ENCODE measurements at regions not wholly inside any gene's neighbourhood (a gene's known extent, or its start where the extent isn't known, plus 50 kb on each side); places are given as distances from the start of the nearest gene placed in this dataset.

GRCh38 chr13:65035302-65035701 lies 2194.8 kb downstream of the PCDH9 start:
- no peak for DNase-seq (ENCODE audit: low spot score)

DNA sequence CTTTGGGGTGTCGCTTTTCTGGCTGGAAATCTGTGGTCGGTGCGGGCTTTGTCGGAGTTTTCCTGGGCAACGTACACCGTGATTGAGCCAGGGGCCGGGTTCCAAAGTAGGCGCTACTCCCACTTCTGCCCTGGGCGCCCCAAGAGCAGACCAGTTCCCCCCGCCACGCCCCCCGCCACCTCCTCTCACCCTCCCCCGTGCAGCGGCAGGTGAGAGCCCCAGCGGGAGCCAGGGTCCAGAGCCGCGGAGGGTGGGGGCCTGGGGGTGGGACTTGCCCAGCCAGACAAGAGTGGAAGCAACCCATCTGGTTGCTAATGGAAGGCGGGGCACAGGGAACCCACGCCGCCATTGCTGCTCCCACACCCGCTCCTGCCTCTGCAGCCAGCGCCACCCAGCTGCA lies 2195.9 kb downstream of the PCDH9 start:
- DNase-seq (ENCODE audit: low spot score), result peak; percentile 4

DNA sequence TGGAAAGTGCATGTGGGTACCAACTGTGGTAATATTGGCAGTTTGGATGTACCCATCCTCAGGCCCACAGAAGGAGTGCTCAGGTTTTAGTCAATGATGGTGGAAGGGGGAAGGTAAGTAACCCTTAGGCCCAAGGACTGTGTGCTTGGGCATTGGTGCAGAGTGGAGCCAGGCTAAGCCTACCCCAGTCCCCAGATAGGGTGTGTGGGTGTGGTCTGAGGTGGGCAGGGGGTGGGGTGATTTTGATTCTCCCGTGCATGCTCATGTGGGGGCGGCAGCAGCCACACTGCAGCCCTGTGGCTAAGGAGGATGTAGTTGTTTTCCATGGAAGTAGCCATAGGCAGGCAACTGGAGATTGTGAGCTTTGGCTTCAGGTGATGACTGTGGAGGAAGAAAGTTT lies 2197.3 kb downstream of the PCDH9 start:
- DNase-seq (ENCODE audit: low spot score), result no peak

DNA sequence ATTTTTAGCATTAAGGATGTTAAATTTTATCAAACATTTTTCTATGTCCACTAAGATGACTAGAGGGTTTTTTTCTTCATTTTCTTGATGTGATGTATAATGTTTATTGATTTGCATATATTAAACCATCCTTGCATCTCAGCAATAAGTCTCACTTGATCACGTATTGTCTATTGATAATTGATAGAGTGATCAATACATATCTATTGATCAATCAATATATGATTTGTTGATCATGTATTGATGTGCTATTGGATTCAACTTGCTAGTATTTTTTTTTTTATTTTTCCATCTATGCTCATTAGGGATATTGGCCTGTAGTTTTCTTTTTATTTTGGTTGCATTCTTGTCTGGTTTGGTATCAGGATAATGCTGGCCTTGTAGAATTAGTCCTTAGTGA lies 2202.0 kb downstream of the PCDH9 start:
- no peak for DNase-seq (ENCODE audit: low spot score)

DNA sequence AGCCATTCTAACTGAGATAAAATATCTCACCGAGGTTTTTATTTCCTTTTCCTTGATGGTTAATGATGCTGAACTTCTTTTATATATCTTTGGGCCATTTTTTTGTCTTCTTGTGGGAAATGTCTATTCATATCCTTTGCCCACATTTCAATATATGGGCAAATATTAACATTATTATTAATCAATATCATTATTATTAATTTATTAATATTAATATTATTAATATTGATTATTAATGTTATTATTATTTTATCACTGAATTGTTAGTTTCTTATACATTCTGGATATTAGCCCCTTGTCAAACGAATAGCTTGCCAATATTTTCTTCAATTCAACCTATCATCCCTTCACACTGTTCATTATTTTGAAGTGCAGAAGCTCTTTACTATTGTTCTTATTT lies 2203.6 kb downstream of the PCDH9 start:
- no peak for DNase-seq (ENCODE audit: low spot score)

DNA sequence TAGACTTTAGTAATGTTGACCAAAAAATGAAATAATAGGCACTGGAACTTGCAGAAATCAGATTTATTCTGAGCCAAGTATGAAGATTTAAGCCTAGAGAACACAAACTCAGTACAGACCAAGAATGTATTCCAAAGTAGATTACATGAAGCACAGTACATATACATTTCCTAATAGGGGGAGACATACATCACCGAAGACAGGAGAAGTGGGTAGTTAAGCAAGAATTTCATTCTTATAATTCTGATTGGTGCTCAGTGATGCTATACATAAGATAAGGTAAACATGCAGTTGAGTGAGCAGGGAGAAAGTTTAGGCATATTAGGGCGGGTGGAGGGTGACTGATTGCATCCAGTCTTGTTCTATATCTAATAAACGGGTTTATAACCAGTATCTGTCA lies 2218.8 kb downstream of the PCDH9 start:
- DNase-seq (ENCODE audit: low spot score), result no peak

DNA sequence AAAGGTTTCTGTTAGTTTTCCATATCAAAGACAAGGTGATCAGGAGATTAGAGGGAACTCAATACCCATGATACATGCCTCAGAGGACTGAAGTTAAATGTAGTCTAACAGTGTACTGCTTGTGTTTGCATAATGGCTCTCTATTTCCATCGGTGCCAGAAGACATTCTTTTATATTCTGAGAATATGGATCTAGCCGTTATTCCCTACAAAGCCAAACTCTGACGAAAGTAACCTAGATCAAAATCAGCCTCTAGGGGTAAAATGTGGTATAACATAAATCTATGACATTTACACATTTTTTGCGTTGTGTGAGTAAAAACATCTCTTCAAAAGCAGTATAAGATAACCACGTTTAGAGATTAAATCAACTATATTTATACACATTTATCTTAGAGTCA lies 2232.7 kb downstream of the PCDH9 start:
- no peak for DNase-seq (ENCODE audit: low spot score)

- no peak for DNase-seq (ENCODE audit: low spot score)
These were observed 2236.5 kb downstream of the PCDH9 start for GRCh38 chr13:64993514-64994164.

DNA sequence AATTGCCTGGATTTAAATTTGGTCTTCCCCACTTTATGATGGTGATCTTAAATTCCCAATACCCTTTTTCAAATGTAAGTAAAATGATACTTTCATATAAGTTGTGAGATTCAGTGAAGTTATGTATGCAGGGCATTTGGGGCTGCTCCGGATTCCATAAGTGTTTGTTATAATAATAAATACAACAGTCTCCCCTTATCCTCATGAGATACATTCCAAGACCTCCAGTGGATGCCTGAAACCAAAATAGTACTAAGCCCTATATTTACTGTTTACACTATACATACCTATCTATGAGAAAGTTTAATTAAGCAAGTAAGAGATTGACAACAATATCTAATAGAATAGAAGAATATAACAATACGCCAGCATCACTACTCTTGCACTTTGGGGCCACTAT lies 2237.8 kb downstream of the PCDH9 start:
- no peak for DNase-seq (ENCODE audit: low spot score)

DNA sequence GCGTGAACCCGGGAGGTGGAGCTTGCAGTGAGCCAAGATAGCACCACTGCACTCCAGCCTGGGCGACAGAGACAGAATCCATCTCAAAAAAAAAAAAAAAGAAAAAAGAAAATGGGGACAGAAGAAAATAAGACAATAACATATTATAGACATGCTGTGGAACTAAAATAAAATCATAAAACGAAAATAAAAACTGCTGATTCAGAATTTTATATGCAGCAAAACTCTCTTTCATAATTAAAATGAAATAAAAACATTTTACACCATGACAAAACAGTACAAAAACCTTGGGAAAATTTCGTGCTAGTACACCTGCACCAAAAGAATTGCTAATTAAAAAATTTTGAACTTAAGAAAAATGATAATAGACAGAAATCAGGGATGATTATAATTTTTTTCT lies 2245.1 kb downstream of the PCDH9 start:
- DNase-seq (ENCODE audit: low spot score), result no peak

- DNase-seq (ENCODE audit: low spot score), result no peak
These were observed 2267.7 kb downstream of the PCDH9 start for GRCh38 chr13:64962404-64962803.

GRCh38 chr13:64959276-64959675 lies 2270.9 kb downstream of the PCDH9 start:
- no peak for DNase-seq (ENCODE audit: low spot score)

GRCh38 chr13:64958106-64958505 lies 2272.0 kb downstream of the PCDH9 start:
- DNase-seq (ENCODE audit: low spot score), result no peak

GRCh38 chr13:64938660-64939059 lies 2291.5 kb downstream of the PCDH9 start:
- no peak for DNase-seq (ENCODE audit: low spot score)

GRCh38 chr13:64937302-64937701 lies 2292.8 kb downstream of the PCDH9 start:
- DNase-seq (ENCODE audit: low spot score), result no peak

DNA sequence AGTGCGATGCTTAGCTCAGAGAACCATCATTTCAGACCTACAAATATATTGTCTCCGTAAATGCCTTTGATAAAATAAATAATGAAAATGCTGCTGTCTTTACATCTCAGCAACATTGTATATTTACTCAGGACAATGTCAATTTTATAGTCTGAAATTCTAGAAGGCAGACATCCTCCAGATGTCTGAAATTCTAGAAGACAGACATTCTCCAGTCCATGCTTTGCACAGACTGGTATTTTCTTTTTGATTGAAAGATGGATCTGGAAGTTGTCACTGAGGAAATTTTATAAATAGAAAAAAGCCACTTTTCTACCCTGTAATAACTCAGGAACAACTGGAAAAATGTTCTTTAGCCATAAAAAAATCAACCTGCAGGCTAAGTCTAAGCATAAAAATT lies 2293.3 kb downstream of the PCDH9 start:
- no peak for DNase-seq (ENCODE audit: low spot score)

GRCh38 chr13:64935441-64935840 lies 2294.7 kb downstream of the PCDH9 start:
- DNase-seq (ENCODE audit: low spot score), result no peak

- no peak for DNase-seq (ENCODE audit: low spot score)
These were observed 2295.4 kb downstream of the PCDH9 start for GRCh38 chr13:64934569-64935362.

GRCh38 chr13:64930636-64931035 lies 2299.5 kb downstream of the PCDH9 start:
- DNase-seq (ENCODE audit: low spot score), result no peak

- peak; percentile 43 for DNase-seq (ENCODE audit: low spot score)
These were observed 2301.2 kb downstream of the PCDH9 start for GRCh38 chr13:64928696-64929499.

DNA sequence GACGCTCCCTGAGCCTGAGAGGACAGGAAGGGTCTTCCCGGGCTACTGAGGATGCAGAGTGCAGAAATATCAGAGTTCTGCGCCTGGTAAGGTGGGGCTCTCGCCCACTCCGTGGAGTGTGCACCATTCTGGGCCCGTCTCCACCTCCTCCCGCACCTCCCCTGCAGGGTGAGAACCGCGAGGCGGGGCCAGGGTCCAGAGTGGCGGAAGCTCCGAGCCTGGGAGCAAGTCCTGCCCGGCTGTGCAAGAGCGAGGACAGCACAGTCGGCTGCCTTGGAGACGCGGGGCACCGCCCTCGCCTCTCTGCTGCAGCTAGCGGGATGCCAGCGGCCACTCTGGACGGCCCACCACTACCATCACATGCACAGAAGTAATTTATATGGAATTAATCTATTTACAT lies 2304.4 kb downstream of the PCDH9 start:
- DNase-seq (ENCODE audit: low spot score), result no peak

DNA sequence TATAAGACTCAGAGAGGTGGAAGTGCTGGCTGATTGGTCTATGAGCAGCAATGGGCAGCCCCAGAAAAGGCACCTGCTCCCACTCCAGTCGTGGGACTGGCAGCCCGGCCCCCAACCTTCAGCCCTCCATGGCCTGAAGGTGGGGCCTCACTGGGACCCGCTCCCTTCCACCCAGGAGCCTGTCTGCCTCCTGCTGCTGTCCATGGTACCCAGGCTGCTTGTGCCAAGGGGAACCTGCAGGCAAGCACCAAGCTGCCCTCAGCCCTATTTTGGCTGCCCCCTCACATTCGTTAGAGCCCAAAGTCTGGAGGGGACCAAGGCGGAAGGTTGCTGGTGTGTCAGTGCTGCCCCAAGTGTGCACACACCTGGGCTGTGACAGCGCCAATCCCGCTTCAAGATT lies 2304.9 kb downstream of the PCDH9 start:
- peak; percentile 3 for DNase-seq (ENCODE audit: low spot score)

GRCh38 chr13:64924401-64924800 lies 2305.7 kb downstream of the PCDH9 start:
- no peak for DNase-seq (ENCODE audit: low spot score)
